ENCODE measurements at regions not wholly inside any gene's neighbourhood (a gene's known extent, or its start where the extent isn't known, plus 50 kb on each side); places are given as distances from the start of the nearest gene placed in this dataset.

- H3K4me2 ChIP-seq (ENCODE audit: low read length), result no peak overlapping the region
- TF ChIP-seq CTCF (IDR thresholded peaks at IDR 0.05), result no peak
These were observed 94.6 kb upstream of the MUCL1 start for GRCh38 chr12:54759751-54760150.

GRCh38 chr12:54751493-54751892 lies 102.8 kb upstream of the MUCL1 start:
- Histone ChIP-seq H3K27me3 (ENCODE audit: control insufficient read depth, insufficient read depth, low read length) (no peaks in the 10 kb centered on the region), H3K4me1 (no peaks in the 10 kb centered on the region), H3K9me3 (ENCODE audit: control insufficient read depth, low read length) (no peaks in the 10 kb centered on the region), H3K4me3 (ENCODE audit: low read depth, low read length) (no peak overlapping the region), H3K27ac (no peak overlapping the region), H3K36me3 (ENCODE audit: control insufficient read depth, insufficient read depth, low read length) (no peaks in the 10 kb centered on the region), H3K9ac (no peak overlapping the region), H3K4me2 (ENCODE audit: low read length) (no peak overlapping the region), H2AFZ (no peak overlapping the region), H3K79me2 (no peaks in the 10 kb centered on the region)
- no peak for TF ChIP-seq CTCF (IDR thresholded peaks at IDR 0.05)

More at GRCh38 chr12:54759751-54760150, 94.6 kb upstream of the MUCL1 start:
- no peak overlapping the region for H2AFZ ChIP-seq
- no peaks in the 10 kb centered on the region for H3K79me2 ChIP-seq
- H3K27ac ChIP-seq, result no peak overlapping the region
- H3K4me1 ChIP-seq, result no peaks in the 10 kb centered on the region
- no peak overlapping the region for H3K4me3 ChIP-seq (ENCODE audit: low read depth, low read length)
- no peaks in the 10 kb centered on the region for H3K9me3 ChIP-seq (ENCODE audit: control insufficient read depth, low read length)
- H3K36me3 ChIP-seq (ENCODE audit: control insufficient read depth, insufficient read depth, low read length), result no peaks in the 10 kb centered on the region
- no peaks in the 10 kb centered on the region for H3K27me3 ChIP-seq (ENCODE audit: control insufficient read depth, insufficient read depth, low read length)
- no peak overlapping the region for H3K9ac ChIP-seq

GRCh38 chr12:54749191-54749818 lies 101.1 kb upstream of the DCD start:
- no peak overlapping the region for H3K9ac ChIP-seq
- H3K79me2 ChIP-seq, result no peaks in the 10 kb centered on the region
- TF ChIP-seq CTCF (IDR thresholded peaks at IDR 0.05), result peak; percentile 73
- H3K4me1 ChIP-seq, result no peaks in the 10 kb centered on the region
- no peak overlapping the region for H3K4me3 ChIP-seq (ENCODE audit: low read depth, low read length)
- H3K4me2 ChIP-seq (ENCODE audit: low read length), result no peak overlapping the region
- no peaks in the 10 kb centered on the region for H3K36me3 ChIP-seq (ENCODE audit: control insufficient read depth, insufficient read depth, low read length)
- no peak overlapping the region for H3K27ac ChIP-seq
- no peaks in the 10 kb centered on the region for H3K9me3 ChIP-seq (ENCODE audit: control insufficient read depth, low read length)
- H2AFZ ChIP-seq, result no peak overlapping the region
- no peaks in the 10 kb centered on the region for H3K27me3 ChIP-seq (ENCODE audit: control insufficient read depth, insufficient read depth, low read length)

- H3K79me2 ChIP-seq, result no peaks in the 10 kb centered on the region
- no peak overlapping the region for H2AFZ ChIP-seq
- no peak for TF ChIP-seq CTCF (IDR thresholded peaks at IDR 0.05)
- no peaks in the 10 kb centered on the region for H3K4me1 ChIP-seq
- no peak overlapping the region for H3K4me3 ChIP-seq (ENCODE audit: low read depth, low read length)
- H3K9me3 ChIP-seq (ENCODE audit: control insufficient read depth, low read length), result no peaks in the 10 kb centered on the region
- no peak overlapping the region for H3K27ac ChIP-seq
- H3K27me3 ChIP-seq (ENCODE audit: control insufficient read depth, insufficient read depth, low read length), result no peaks in the 10 kb centered on the region
- no peaks in the 10 kb centered on the region for H3K36me3 ChIP-seq (ENCODE audit: control insufficient read depth, insufficient read depth, low read length)
- H3K9ac ChIP-seq, result no peak overlapping the region
- no peak overlapping the region for H3K4me2 ChIP-seq (ENCODE audit: low read length)
These were observed 96.4 kb upstream of the DCD start for GRCh38 chr12:54744590-54744989.

- no peaks in the 10 kb centered on the region for H3K27me3 ChIP-seq (ENCODE audit: control insufficient read depth, insufficient read depth, low read length)
- no peak overlapping the region for H3K9ac ChIP-seq
- H3K9me3 ChIP-seq (ENCODE audit: control insufficient read depth, low read length), result no peaks in the 10 kb centered on the region
- no peaks in the 10 kb centered on the region for H3K4me1 ChIP-seq
- no peak overlapping the region for H2AFZ ChIP-seq
- H3K4me2 ChIP-seq (ENCODE audit: low read length), result no peak overlapping the region
- no peak for TF ChIP-seq CTCF (IDR thresholded peaks at IDR 0.05)
- H3K79me2 ChIP-seq, result no peaks in the 10 kb centered on the region
- no peaks in the 10 kb centered on the region for H3K36me3 ChIP-seq (ENCODE audit: control insufficient read depth, insufficient read depth, low read length)
- no peak overlapping the region for H3K4me3 ChIP-seq (ENCODE audit: low read depth, low read length)
- no peak overlapping the region for H3K27ac ChIP-seq
These were observed 92.7 kb upstream of the DCD start for GRCh38 chr12:54740882-54741281.
